K562 (cell line): ENCODE measurements at regions not wholly inside any gene's neighbourhood (a gene's known extent, or its start where the extent isn't known, plus 50 kb on each side); places are given as distances from the start of the nearest gene placed in this dataset.

Source experiments
- ADNP ChIP-seq: fragments of 200-800 bp; sonication (Bioruptor generic); IDR thresholded peaks from 2 replicates; pipeline ENCODE4 v1.6.1; 2016; ENCODE audit warnings: missing genetic modification characterization, missing compliant biosample characterization
- CTCF ChIP-seq, 3 experiments: IDR thresholded peaks in 2 of 3; conservative IDR thresholded peaks in 1 of 3; 2 replicates each; pipeline ENCODE4 v1.5.1; 2011 to 2012; ENCODE audit warnings: low read length in 3 of 3, mild to moderate bottlenecking in 3 of 3, control low read depth in 2 of 3, improper control_type of control experiment in 1 of 3, inconsistent platforms in 1 of 3, low read depth in 1 of 3, mixed read lengths in 1 of 3, moderate library complexity in 1 of 3; ENCODE audit not compliant: insufficient read depth in 2 of 3
- JUN ChIP-seq, 2 experiments: sonication (generic) in 1 of 2; formaldehyde crosslinking in 1 of 2; IDR thresholded peaks; 2 replicates each; pipeline versions ENCODE4 v1.6.1 to v1.8.0; 2012 to 2022; ENCODE audit warnings: borderline replicate concordance in 2 of 2, mild to moderate bottlenecking in 2 of 2, improper control_type of control experiment in 1 of 2, low read depth in 1 of 2, low read length in 1 of 2, missing genetic modification reagents in 1 of 2
- POLR2A ChIP-seq: fragments of 450-650 bp; conservative IDR thresholded peaks from 2 replicates; pipeline ENCODE4 v1.6.1; 2016
- RCOR1 ChIP-seq, 2 experiments: IDR thresholded peaks; 2 replicates each; pipeline ENCODE4 v1.6.1; 2012; ENCODE audit warnings: low read depth in 2 of 2, low read length in 2 of 2, borderline replicate concordance in 1 of 2, improper control_type of control experiment in 1 of 2
- STAT5B ChIP-seq: fragments of 250-450 bp; sonication (Bioruptor Pico); IDR thresholded peaks from 2 replicates; pipeline ENCODE4 v1.8.0; 2021; ENCODE audit warnings: mild to moderate bottlenecking, inconsistent platforms
- TBL1XR1 ChIP-seq, 2 experiments: IDR thresholded peaks; 2 replicates each; pipeline ENCODE4 v1.6.1; 2012; ENCODE audit warnings: improper control_type of control experiment in 2 of 2, low read length in 2 of 2, mild to moderate bottlenecking in 1 of 2
- ZZZ3 ChIP-seq: fragments of 450-650 bp; IDR thresholded peaks from 2 replicates; pipeline ENCODE4 v1.6.1; 2016; ENCODE audit warnings: antibody characterized with exemption, mild to moderate bottlenecking, moderate library complexity
- TF ChIP-seq, protein P1 (sequence below): sonication (generic); formaldehyde crosslinking; IDR thresholded peaks from 2 replicates; pipeline ENCODE4 v1.8.1; 2023; ENCODE audit warnings: mild to moderate bottlenecking, missing genetic modification reagents, moderate library complexity
- TF ChIP-seq, protein P2 (sequence below), 2 experiments: fragments of 450-650 bp; IDR thresholded peaks; 2 replicates each; pipeline ENCODE4 v1.6.1; 2016; ENCODE audit warnings: mild to moderate bottlenecking in 2 of 2, borderline replicate concordance in 1 of 2, low read depth in 1 of 2, moderate library complexity in 1 of 2

GRCh38 chr3:132247211-132247610, 70.0 kb upstream of the ACP3 start:
- TF ChIP-seq JUN (IDR thresholded peaks at IDR 0.05; ENCODE audit: borderline replicate concordance, low read depth, low read length) (no peak), JUN (CRISPR knock-in tag; IDR thresholded peaks at IDR 0.05; ENCODE audit: borderline replicate concordance) (no peak), ADNP (tag) (no peak), STAT5B (CRISPR knock-in tag) (no peak), POLR2A (no peak), TBL1XR1 (IDR thresholded peaks at IDR 0.05; ENCODE audit: low read length in 2 of 2) (no peak), RCOR1 (IDR thresholded peaks at IDR 0.05; ENCODE audit: borderline replicate concordance in 1 of 2, low read depth in 2 of 2, low read length in 2 of 2) (no peak), ZZZ3 (no peak), CTCF (IDR thresholded peaks at IDR 0.05 in 2 of 3, conservative IDR thresholded peaks at IDR 0.05 in 1 of 3; ENCODE audit: insufficient read depth in 2 of 3, low read depth in 1 of 3, low read length in 3 of 3) (no peak)
- TF ChIP-seq, protein P1, sequence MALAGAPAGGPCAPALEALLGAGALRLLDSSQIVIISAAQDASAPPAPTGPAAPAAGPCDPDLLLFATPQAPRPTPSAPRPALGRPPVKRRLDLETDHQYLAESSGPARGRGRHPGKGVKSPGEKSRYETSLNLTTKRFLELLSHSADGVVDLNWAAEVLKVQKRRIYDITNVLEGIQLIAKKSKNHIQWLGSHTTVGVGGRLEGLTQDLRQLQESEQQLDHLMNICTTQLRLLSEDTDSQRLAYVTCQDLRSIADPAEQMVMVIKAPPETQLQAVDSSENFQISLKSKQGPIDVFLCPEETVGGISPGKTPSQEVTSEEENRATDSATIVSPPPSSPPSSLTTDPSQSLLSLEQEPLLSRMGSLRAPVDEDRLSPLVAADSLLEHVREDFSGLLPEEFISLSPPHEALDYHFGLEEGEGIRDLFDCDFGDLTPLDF = no peak
- TF ChIP-seq, protein P2, sequence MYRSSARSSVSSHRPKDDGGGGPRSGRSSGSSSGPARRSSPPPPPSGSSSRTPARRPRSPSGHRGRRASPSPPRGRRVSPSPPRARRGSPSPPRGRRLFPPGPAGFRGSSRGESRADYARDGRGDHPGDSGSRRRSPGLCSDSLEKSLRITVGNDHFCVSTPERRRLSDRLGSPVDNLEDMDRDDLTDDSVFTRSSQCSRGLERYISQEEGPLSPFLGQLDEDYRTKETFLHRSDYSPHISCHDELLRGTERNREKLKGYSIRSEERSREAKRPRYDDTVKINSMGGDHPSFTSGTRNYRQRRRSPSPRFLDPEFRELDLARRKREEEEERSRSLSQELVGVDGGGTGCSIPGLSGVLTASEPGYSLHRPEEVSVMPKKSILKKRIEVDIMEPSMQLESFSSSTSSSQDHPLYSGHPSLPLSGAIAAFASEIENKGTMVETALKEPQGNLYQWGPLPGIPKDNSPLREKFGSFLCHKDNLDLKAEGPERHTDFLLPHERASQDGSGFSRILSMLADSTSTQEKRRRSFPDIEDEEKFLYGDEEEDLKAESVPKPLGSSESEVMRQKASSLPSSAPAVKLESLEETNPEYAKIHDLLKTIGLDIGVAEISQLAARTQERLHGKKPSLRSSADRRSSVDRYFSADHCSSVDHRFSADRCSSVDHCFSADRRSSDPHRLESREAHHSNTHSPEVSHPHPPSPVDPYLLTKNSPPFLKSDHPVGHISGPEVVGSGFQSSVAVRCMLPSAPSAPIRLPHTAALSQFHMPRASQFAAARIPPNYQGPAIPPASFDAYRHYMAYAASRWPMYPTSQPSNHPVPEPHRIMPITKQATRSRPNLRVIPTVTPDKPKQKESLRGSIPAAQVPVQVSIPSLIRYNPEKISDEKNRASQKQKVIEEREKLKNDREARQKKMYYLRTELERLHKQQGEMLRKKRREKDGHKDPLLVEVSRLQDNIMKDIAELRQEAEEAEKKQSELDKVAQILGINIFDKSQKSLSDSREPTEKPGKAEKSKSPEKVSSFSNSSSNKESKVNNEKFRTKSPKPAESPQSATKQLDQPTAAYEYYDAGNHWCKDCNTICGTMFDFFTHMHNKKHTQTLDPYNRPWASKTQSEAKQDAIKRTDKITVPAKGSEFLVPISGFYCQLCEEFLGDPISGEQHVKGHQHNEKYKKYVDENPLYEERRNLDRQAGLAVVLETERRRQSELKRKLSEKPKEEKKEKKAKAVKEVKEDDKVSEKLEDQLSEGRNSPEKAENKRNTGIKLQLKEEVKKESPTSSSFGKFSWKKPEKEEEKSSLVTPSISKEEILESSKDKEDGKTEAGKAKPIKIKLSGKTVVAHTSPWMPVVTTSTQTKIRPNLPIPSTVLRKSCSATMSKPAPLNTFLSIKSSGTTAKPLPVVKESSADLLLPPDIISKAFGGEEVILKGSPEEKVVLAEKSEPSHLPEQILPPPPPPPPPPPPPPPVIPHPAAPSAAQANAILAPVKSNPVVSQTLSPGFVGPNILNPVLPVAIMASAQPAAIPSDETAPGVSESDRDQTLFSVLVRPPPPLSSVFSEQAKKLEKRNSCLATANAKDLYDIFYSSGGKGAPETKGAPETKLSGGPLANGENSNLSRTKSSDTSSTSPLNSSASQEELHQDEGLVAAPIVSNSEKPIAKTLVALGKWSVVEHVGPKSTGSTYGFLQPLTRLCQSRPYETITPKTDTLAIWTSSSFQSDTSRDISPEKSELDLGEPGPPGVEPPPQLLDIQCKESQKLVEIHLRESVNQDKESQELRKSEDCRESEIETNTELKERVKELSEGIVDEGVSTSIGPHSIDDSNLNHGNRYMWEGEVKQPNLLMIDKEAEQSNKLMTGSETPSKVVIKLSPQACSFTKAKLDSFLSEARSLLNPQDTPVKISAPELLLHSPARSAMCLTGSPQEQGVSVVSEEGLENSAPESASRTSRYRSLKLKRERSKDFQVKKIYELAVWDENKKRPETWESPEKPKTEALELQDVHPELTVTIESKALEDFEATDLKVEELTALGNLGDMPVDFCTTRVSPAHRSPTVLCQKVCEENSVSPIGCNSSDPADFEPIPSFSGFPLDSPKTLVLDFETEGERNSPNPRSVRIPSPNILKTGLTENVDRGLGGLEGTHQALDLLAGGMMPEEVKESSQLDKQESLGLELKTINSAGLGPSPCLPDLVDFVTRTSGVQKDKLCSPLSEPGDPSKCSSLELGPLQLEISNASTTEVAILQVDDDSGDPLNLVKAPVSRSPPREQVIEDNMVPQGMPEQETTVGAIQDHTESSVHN (IDR thresholded peaks at IDR 0.05; ENCODE audit: borderline replicate concordance in 1 of 2, low read depth in 1 of 2) = no peak
